Fibroblast of lung (primary cell): ENCODE measurements at regions not wholly inside any gene's neighbourhood (a gene's known extent, or its start where the extent isn't known, plus 50 kb on each side); places are given as distances from the start of the nearest gene placed in this dataset.

Experiments
- EZH2 ChIP-seq: IDR thresholded peaks from 2 replicates; pipeline ENCODE4 v1.5.1; 2012; ENCODE audit warnings: low read length, control low read depth, mild to moderate bottlenecking; ENCODE audit errors: missing control alignments
- TF ChIP-seq, protein P1 (sequence below), 2 donors: IDR thresholded peaks in 1 of 2; conservative IDR thresholded peaks in 1 of 2; 1 replicate in 1 of 2; 2 replicates in 1 of 2; pipeline ENCODE4 v1.5.1; 2011 to 2012; ENCODE audit warnings: low read length in 2 of 2, control low read depth in 1 of 2, inconsistent platforms in 1 of 2, low read depth in 1 of 2, mild to moderate bottlenecking in 1 of 2

DNA sequence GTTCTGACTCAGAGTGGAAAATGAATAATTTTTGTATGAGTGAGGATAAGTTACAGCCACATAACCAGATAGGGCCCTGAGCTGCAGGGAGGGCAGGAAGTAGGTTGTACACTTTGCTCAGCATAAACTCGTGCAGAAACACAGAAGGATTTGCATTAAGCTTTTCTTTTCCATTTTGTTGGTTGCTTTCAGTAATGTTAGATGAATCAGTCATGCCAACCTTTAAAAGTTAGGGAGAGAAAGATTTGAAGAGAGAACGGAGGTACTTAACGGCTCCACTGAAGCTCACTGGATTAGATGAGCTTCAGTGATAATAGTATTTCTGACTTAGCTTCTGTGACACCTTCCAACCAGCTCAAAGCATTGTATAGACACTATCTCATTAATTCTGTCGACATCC lies 348.1 kb downstream of the GATA3 start:
- TF ChIP-seq, protein P1, sequence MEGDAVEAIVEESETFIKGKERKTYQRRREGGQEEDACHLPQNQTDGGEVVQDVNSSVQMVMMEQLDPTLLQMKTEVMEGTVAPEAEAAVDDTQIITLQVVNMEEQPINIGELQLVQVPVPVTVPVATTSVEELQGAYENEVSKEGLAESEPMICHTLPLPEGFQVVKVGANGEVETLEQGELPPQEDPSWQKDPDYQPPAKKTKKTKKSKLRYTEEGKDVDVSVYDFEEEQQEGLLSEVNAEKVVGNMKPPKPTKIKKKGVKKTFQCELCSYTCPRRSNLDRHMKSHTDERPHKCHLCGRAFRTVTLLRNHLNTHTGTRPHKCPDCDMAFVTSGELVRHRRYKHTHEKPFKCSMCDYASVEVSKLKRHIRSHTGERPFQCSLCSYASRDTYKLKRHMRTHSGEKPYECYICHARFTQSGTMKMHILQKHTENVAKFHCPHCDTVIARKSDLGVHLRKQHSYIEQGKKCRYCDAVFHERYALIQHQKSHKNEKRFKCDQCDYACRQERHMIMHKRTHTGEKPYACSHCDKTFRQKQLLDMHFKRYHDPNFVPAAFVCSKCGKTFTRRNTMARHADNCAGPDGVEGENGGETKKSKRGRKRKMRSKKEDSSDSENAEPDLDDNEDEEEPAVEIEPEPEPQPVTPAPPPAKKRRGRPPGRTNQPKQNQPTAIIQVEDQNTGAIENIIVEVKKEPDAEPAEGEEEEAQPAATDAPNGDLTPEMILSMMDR (conservative IDR thresholded peaks at IDR 0.05 in 1 of 2, IDR thresholded peaks at IDR 0.05 in 1 of 2; ENCODE audit: low read depth in 1 of 2, low read length in 2 of 2), result no peak
- TF ChIP-seq EZH2, result no peak
